HEK293T (cell line): ENCODE measurements at regions not wholly inside any gene's neighbourhood (a gene's known extent, or its start where the extent isn't known, plus 50 kb on each side); places are given as distances from the start of the nearest gene placed in this dataset.

Experiments used
- BHLHE40 ChIP-seq: fragments of 450-650 bp; IDR thresholded peaks from 2 replicates; pipeline ENCODE4 v1.6.1; 2016; ENCODE audit warnings: mild to moderate bottlenecking, moderate library complexity, borderline replicate concordance
- HDGF ChIP-seq: fragments of 450-650 bp; IDR thresholded peaks from 2 replicates; pipeline ENCODE4 v1.6.1; 2017; ENCODE audit warnings: antibody characterized with exemption, borderline replicate concordance
- SUZ12 ChIP-seq: fragments of 450-650 bp; IDR thresholded peaks from 2 replicates; pipeline ENCODE4 v1.6.1; 2016; ENCODE audit warnings: mild to moderate bottlenecking

DNA sequence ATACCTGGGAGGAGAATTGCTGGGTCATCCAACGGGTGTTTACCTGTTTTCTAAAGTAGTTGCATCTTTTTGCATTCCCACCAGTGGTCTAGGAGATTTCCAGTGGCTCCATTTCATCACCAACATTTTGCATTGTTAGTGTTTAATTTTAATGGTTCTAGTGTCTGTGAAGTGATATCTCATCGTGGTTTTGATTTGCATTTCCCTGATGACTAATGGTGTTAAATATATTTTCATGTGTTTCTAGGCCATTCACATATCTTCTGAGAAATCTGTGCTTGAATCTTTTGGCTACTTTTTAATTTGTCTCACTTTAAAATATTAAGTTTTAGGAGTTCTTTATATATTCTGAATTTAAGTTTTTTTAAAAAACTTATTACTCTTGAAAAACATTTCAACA, 439.6 kb downstream of the TMEM135 start:
- no peak for TF ChIP-seq HDGF
- no peak for TF ChIP-seq SUZ12
- TF ChIP-seq BHLHE40, result no peak
